Glutamatergic neuron (in vitro differentiated cells): ENCODE measurements at regions not wholly inside any gene's neighbourhood (a gene's known extent, or its start where the extent isn't known, plus 50 kb on each side); places are given as distances from the start of the nearest gene placed in this dataset.

Source experiments
- DNase-seq: peaks from one replicate; pipeline ENCODE4 v3.0.0; 2022
- H3K27ac Mint-ChIP-seq: one replicate; pipeline ENCODE4 v1.8.0; 2020; ENCODE audit warnings: mild to moderate bottlenecking, mixed read lengths, inconsistent platforms; ENCODE audit not compliant: unreplicated experiment
- H3K27me3 Mint-ChIP-seq: one replicate; pipeline ENCODE4 v1.8.0; 2020; ENCODE audit warnings: mild to moderate bottlenecking, moderate library complexity, mixed read lengths, inconsistent platforms; ENCODE audit not compliant: unreplicated experiment
- H3K36me3 Mint-ChIP-seq: one replicate; pipeline ENCODE4 v1.8.0; 2020; ENCODE audit warnings: mild to moderate bottlenecking, mixed read lengths, inconsistent platforms; ENCODE audit not compliant: unreplicated experiment
- H3K4me1 Mint-ChIP-seq: one replicate; pipeline ENCODE4 v1.8.0; 2020; ENCODE audit warnings: mild to moderate bottlenecking, low read depth, mixed read lengths, inconsistent platforms; ENCODE audit not compliant: unreplicated experiment
- H3K4me3 Mint-ChIP-seq: one replicate; pipeline ENCODE4 v1.8.0; 2020; ENCODE audit warnings: mild to moderate bottlenecking, mixed read lengths, inconsistent platforms; ENCODE audit not compliant: unreplicated experiment
- H3K9me3 Mint-ChIP-seq: one replicate; pipeline ENCODE4 v1.8.0; 2020; ENCODE audit warnings: mild to moderate bottlenecking, moderate library complexity, mixed read lengths, inconsistent platforms; ENCODE audit not compliant: unreplicated experiment
- CTCF ChIP-seq: fragments of 200-600 bp; sonication (generic); IDR thresholded peaks from one replicate; pipeline ENCODE4 v1.5.0; 2021; ENCODE audit not compliant: partially characterized antibody, unreplicated experiment

- Mint-ChIP-seq H3K36me3 (no peaks in the 10 kb centered on the region), H3K9me3 (no peaks in the 10 kb centered on the region), H3K4me1 (peaks cover 3% of the 10 kb centered on the region), H3K27me3 (peaks cover 1% of the 10 kb centered on the region), H3K4me3 (no peak overlapping the region), H3K27ac (no peak overlapping the region)
- TF ChIP-seq CTCF = no peak
- DNase-seq = no peak
These were observed 127.9 kb upstream of the RARB start for GRCh38 chr3:25300141-25300540.

- no peaks in the 10 kb centered on the region for H3K4me1 Mint-ChIP-seq
- H3K27me3 Mint-ChIP-seq = no peaks in the 10 kb centered on the region
- no peak overlapping the region for H3K4me3 Mint-ChIP-seq
- no peaks in the 10 kb centered on the region for H3K36me3 Mint-ChIP-seq
- no peak overlapping the region for H3K27ac Mint-ChIP-seq
- DNase-seq = no peak
- H3K9me3 Mint-ChIP-seq = no peaks in the 10 kb centered on the region
- TF ChIP-seq CTCF = no peak
These were observed 123.1 kb upstream of the RARB start for GRCh38 chr3:25304916-25305315.

- Mint-ChIP-seq H3K4me1 (no peaks in the 10 kb centered on the region), H3K27me3 (no peaks in the 10 kb centered on the region), H3K36me3 (no peaks in the 10 kb centered on the region), H3K4me3 (no peak overlapping the region), H3K9me3 (no peaks in the 10 kb centered on the region), H3K27ac (no peak overlapping the region)
- no peak for DNase-seq
- no peak for TF ChIP-seq CTCF
These were observed 122.0 kb upstream of the RARB start for GRCh38 chr3:25306066-25306465.

- H3K4me3 Mint-ChIP-seq = no peak overlapping the region
- no peak for DNase-seq
- no peaks in the 10 kb centered on the region for H3K4me1 Mint-ChIP-seq
- H3K36me3 Mint-ChIP-seq = no peaks in the 10 kb centered on the region
- no peak for TF ChIP-seq CTCF
- H3K27ac Mint-ChIP-seq = no peak overlapping the region
- no peaks in the 10 kb centered on the region for H3K9me3 Mint-ChIP-seq
- H3K27me3 Mint-ChIP-seq = no peaks in the 10 kb centered on the region
These were observed 121.4 kb upstream of the RARB start for GRCh38 chr3:25306705-25307104.

- H3K27ac Mint-ChIP-seq = no peak overlapping the region
- no peaks in the 10 kb centered on the region for H3K36me3 Mint-ChIP-seq
- H3K4me1 Mint-ChIP-seq = no peaks in the 10 kb centered on the region
- H3K4me3 Mint-ChIP-seq = no peak overlapping the region
- no peak for DNase-seq
- TF ChIP-seq CTCF = no peak
- no peaks in the 10 kb centered on the region for H3K9me3 Mint-ChIP-seq
- no peaks in the 10 kb centered on the region for H3K27me3 Mint-ChIP-seq
These were observed 114.8 kb upstream of the RARB start for GRCh38 chr3:25313286-25313685.
